ENCODE measurements at regions not wholly inside any gene's neighbourhood (a gene's known extent, or its start where the extent isn't known, plus 50 kb on each side); places are given as distances from the start of the nearest gene placed in this dataset.
A peak's percentile ranks its signal among the peaks of the same experiment; 100 is the strongest.

DNA sequence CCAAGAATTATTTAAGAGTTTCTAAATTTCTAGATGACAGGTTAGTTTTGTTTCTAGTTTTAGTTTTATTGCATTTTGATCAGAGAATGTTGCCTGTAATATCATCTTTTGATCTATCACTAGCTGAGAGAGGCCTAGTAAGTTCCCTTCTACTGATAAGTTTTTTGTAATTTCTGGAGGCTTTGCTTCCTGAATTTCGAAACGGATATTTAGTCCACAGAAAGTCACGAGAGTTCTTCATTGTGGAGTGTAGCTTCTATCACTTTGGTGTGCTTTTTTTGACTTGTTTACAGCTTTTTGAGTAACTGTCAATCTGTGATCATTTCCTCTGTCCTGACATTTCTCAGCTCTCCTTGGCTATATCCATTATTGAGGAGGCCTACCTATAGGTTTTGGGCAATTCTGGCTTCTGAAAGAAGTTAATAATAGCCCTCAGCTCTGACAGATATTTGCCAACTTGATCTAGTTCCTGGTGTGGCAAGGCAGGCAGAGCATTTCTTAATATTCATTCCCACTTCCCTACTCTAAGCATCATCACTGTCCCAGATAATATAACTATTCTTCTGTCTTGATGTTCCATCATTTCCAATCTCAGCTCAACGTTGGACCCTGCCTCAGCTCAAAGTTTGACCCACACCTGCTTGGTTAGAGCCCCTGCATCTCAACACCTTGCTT, 171.3 kb downstream of the BLID start:
- TF ChIP-seq, protein P1, sequence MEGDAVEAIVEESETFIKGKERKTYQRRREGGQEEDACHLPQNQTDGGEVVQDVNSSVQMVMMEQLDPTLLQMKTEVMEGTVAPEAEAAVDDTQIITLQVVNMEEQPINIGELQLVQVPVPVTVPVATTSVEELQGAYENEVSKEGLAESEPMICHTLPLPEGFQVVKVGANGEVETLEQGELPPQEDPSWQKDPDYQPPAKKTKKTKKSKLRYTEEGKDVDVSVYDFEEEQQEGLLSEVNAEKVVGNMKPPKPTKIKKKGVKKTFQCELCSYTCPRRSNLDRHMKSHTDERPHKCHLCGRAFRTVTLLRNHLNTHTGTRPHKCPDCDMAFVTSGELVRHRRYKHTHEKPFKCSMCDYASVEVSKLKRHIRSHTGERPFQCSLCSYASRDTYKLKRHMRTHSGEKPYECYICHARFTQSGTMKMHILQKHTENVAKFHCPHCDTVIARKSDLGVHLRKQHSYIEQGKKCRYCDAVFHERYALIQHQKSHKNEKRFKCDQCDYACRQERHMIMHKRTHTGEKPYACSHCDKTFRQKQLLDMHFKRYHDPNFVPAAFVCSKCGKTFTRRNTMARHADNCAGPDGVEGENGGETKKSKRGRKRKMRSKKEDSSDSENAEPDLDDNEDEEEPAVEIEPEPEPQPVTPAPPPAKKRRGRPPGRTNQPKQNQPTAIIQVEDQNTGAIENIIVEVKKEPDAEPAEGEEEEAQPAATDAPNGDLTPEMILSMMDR (IDR thresholded peaks at IDR 0.05; ENCODE audit: low read depth, low read length) = no peak
- no peak for DNase-seq (ENCODE audit: low read depth, low spot score)
- in situ Hi-C loops (cut with HindIII; ENCODE audit: low sequenced_read_pairs) = no loop called here
- no peak overlapping the region for H3K4me3 ChIP-seq (ENCODE audit: low read depth, low read length)

DNA sequence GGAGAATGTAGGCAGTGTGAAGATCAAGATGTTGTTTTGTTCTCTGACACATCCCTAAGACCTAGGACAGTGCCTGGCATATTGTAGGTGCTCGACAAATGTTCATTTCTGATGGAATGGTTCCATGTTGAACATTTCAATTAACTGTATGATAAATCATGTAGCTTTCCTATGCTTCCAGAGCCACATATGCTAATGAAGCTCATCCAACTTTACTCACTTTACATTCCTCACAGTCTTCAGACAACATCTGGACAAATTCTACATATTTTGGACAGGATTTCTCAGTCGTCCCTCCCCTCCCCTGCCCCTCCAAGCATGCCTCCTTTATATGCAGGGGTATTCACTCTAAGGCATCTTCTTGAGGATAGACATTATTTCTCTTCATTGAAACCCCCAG, 177.9 kb downstream of the BLID start:
- TF ChIP-seq, protein P1 (IDR thresholded peaks at IDR 0.05; ENCODE audit: low read depth, low read length) = no peak
- in situ Hi-C loops (cut with HindIII; ENCODE audit: low sequenced_read_pairs) = no loop called here
- H3K4me3 ChIP-seq (ENCODE audit: low read depth, low read length) = no peak overlapping the region
- DNase-seq (ENCODE audit: low read depth, low spot score) = no peak

DNA sequence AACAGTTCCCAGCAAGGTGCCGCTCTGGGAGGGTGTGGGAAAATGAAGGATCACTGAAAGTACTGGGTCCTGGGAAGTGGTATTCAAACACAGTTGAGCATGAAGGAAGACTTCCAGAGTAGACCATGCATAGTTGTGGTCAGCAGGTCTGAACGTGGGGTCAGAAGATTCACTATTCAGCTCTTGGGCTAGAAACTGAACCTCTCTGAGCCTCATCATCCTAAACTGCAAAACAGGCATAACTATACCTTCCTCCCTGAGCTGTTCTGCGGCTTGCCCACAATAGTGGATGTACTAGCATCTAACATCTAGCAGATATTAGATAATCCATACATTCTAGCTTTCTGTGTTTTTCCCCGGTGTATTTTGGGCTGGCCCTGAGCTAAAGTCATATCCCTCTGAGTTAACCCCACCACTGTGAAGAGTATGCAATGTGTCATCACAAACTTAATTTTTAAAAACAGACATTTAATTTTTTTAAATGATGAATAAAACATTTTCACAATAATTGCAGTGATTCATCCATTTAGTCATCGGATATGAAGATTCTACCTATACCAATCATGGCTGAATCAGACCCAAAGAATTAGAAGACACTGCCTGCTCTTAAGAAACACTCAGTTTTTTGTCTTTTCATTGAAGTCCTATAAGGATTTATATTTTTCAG, 179.1 kb downstream of the BLID start:
- H3K4me3 ChIP-seq (ENCODE audit: low read depth, low read length) = no peak overlapping the region
- peak; percentile 70 for DNase-seq (ENCODE audit: low read depth, low spot score)
- TF ChIP-seq, protein P1 (IDR thresholded peaks at IDR 0.05; ENCODE audit: low read depth, low read length) = no peak
- in situ Hi-C loops (cut with HindIII; ENCODE audit: low sequenced_read_pairs) = no loop called here

DNA sequence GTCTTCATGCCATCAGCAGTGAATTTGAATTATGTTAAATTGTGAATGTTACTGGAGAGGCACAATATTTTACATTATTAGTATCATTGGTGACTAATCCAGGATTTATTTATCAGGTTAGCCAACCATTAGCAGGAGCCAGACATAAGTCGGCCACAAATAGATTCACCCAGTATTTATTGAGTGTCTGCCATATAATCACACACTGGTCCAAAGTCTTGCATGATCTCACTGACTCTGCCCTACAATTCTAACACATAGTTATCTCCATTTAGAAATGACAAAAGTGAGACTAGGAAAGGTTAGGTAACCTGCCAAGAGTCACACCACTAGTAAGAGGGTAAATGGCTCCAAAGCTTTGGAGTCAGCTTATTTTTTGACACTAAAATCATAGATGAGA, 179.6 kb downstream of the BLID start:
- in situ Hi-C loops (cut with HindIII; ENCODE audit: low sequenced_read_pairs) = no loop called here
- TF ChIP-seq, protein P1 (IDR thresholded peaks at IDR 0.05; ENCODE audit: low read depth, low read length) = no peak
- no peak for DNase-seq (ENCODE audit: low read depth, low spot score)
- H3K4me3 ChIP-seq (ENCODE audit: low read depth, low read length) = no peak overlapping the region

DNA sequence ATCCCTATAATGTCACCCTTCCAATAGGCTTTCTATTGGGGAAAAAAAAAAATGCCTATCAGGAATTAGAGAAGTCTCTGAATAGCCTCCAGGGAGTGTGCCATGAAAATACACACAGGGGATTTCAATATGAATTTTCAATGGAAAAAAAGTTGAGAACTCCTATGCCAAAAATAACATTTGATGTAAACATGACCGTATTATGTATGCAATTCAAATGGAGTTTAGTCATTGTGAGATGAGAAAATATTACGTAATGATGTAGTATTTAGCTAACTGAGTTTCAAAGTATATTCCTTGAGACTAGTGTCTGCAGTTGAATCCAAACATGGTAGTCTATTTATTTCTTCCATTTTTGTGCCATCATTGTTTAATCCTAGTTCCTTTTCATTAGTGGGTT, 182.3 kb downstream of the BLID start:
- peak; percentile 21 for DNase-seq (ENCODE audit: low read depth, low spot score)
- H3K4me3 ChIP-seq (ENCODE audit: low read depth, low read length) = no peak overlapping the region
- in situ Hi-C loops (cut with HindIII; ENCODE audit: low sequenced_read_pairs) = no loop called here
- TF ChIP-seq, protein P1 (IDR thresholded peaks at IDR 0.05; ENCODE audit: low read depth, low read length) = no peak

DNA sequence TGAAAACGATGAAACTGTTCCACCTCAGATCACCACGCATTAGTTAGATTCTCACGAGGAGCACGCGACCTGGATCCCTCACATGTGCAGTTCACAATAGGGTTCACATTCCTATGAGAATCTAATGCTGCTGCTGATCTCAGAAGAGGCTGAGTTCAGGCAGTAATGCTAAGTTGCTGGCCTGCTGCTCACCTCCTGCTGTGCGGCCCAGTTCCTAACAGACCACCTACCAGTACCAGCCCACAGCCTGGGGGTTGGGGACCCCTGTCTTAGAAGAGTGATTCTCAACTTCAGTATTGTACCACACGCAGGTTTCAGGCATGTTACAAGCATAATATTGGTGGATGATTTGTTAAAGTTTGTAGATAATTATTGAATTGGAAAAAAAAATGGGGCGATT, 182.7 kb downstream of the BLID start:
- H3K4me3 ChIP-seq (ENCODE audit: low read depth, low read length) = no peak overlapping the region
- in situ Hi-C loops (cut with HindIII; ENCODE audit: low sequenced_read_pairs) = no loop called here
- TF ChIP-seq, protein P1 (IDR thresholded peaks at IDR 0.05; ENCODE audit: low read depth, low read length) = no peak

More for the DNA sequence above, 182.7 kb downstream of the BLID start:
- DNase-seq (ENCODE audit: low read depth, low spot score) = no peak

All from astrocyte of the spinal cord (primary cell).